HG03097 (cell line): ENCODE measurements at regions not wholly inside any gene's neighbourhood (a gene's known extent, or its start where the extent isn't known, plus 50 kb on each side); places are given as distances from the start of the nearest gene placed in this dataset.
A peak's percentile ranks its signal among the peaks of the same experiment; 100 is the strongest.

ENCODE experiments used
- ATAC-seq: cut with Tn5 transposase; IDR thresholded peaks from one replicate; pipeline ENCODE4 v1.9.1; 2021; ENCODE audit not compliant: unreplicated experiment, low FRiP score

GRCh38 chr2:180125245-180125962 lies 118.3 kb upstream of the CWC22 start:
- peak; percentile 74 for ATAC-seq

GRCh38 chr2:180124273-180125139 lies 117.4 kb upstream of the CWC22 start:
- no peak for ATAC-seq

- no peak for ATAC-seq
These were observed 115.8 kb upstream of the CWC22 start for GRCh38 chr2:180122874-180123273.

GRCh38 chr2:180115675-180116074 lies 108.6 kb upstream of the CWC22 start:
- no peak for ATAC-seq

GRCh38 chr2:180115269-180115668 lies 108.2 kb upstream of the CWC22 start:
- ATAC-seq, result no peak

- no peak for ATAC-seq
These were observed 104.8 kb upstream of the CWC22 start for GRCh38 chr2:180111901-180112300.

GRCh38 chr2:180110469-180110868 lies 103.4 kb upstream of the CWC22 start:
- ATAC-seq, result no peak

GRCh38 chr2:180101846-180102245 lies 94.7 kb upstream of the CWC22 start:
- no peak for ATAC-seq

- ATAC-seq, result no peak
These were observed 92.2 kb upstream of the CWC22 start for GRCh38 chr2:180099308-180099707.

DNA sequence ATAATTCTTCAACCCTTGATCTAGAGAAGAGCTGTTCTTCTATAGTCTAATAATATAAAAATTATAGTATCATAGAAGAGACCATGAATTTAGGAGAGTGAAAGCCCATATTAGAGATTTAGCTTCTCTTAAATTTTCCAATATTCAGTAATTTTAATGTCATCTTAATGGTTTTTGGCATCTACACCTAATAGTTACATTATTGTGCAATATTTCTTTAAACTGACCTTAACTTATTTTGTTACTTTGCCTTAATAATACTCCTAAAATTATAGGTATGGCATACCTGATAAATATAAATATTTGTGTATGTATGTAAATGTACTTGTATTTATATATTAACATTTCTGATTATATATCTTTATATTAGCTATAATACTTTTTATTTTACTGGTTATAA lies 78.0 kb upstream of the CWC22 start:
- no peak for ATAC-seq

GRCh38 chr2:180077295-180077906 lies 70.3 kb upstream of the CWC22 start:
- no peak for ATAC-seq

DNA sequence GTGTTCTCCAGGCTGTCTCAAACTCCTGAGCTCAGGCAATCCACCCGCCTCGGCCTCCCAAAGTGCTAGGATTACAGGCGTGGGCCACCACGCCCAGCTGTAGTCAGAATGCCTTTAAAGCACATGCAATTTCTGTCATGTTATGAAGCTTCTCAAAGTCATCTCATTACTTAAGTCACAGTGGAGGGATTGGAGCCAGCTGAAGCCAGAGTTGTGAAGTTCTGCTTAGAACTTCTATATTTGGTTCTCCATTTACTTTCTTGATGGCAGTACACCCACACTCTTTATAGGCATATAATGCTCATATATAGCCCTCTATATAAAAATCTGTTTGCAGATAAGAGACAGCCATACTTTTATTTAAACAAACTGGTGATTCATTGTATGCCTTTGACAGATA lies 68.8 kb upstream of the CWC22 start:
- no peak for ATAC-seq

DNA sequence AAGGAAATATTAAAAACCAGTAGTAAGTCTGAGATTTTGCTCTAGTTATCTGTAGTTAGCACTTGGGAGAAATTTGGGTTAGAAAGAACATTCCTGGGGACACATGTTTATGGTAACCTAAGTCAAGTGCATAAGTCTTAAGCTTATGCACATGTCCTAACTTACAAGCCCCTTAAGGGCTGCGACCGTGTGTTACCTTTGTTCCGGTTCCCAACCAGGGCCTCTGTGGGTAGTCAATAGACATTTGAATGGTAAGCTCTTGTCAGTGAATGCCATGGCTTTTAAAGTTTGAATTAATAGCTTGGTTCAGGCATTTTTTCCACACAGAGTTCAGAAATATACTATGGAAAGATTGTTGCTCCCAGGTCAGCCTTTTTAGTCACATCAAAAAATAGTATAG lies 64.7 kb upstream of the CWC22 start:
- ATAC-seq, result no peak

GRCh38 chr2:180063494-180064092 lies 56.5 kb upstream of the CWC22 start:
- no peak for ATAC-seq

- no peak for ATAC-seq
These were observed 55.1 kb upstream of the CWC22 start for GRCh38 chr2:180062178-180062577.

GRCh38 chr2:180061546-180061945 lies 54.4 kb upstream of the CWC22 start:
- ATAC-seq, result no peak

DNA sequence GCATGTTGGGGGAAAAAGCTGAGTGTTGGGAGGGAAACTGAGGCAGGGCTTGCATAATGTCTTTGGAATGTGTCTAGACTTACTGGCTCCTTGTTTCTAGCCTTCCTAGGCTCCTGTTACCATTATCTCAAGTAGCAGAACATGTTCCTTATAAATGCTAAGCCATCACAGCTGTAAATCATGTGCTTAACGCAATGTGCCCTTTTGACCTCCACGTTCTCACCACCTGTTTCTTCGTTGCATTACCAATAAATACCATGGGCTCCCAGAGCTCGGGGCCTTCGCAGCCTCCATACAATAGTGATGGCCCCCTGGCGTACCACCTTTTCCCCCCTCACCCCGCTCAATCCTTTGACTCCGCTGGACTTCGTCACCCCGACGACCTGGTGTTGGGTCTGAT lies 54.0 kb upstream of the CWC22 start:
- ATAC-seq, result no peak

GRCh38 chr2:180058993-180059392 lies 51.9 kb upstream of the CWC22 start:
- ATAC-seq, result no peak

GRCh38 chr2:180057706-180058412 lies 50.8 kb upstream of the CWC22 start:
- ATAC-seq, result no peak
